Upper lobe of left lung (tissue), 4 donors: ENCODE measurements at regions not wholly inside any gene's neighbourhood (a gene's known extent, or its start where the extent isn't known, plus 50 kb on each side); places are given as distances from the start of the nearest gene placed in this dataset.

ENCODE experiments used
- CTCF ChIP-seq, 6 experiments: fragments of 450-650 bp in 4 of 6; fragments of 200-600 bp in 2 of 6; sonication (generic) in 2 of 6; IDR thresholded peaks; one replicate each; pipeline ENCODE4 v1.5.1; 2016 to 2019; ENCODE audit warnings: antibody characterized with exemption in 6 of 6
- POLR2A ChIP-seq, 4 donors: fragments of 450-650 bp; IDR thresholded peaks; one replicate each; pipeline ENCODE4 v1.5.1; 2016 to 2017; ENCODE audit warnings: antibody characterized with exemption in 4 of 4, mild to moderate bottlenecking in 2 of 4

DNA sequence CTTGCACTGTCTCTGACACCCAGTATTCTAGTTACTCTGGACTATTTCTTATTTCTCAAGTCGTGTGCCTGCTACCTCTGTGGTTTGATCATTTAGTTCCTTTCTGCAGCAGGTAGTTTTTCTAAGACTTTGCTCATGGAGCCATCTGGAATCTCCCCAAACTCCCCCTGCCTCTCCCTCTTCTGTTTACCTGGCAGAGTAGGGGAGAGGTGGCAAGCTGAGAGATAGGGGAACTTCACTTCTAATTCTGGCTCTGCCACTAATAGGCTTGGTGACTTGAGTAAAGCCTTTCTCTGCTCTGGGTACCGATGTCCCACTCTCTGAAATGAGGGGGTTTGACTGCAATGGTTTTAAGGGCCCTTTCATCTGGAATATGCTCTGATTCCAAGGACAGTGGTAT, 141.3 kb downstream of the CPEB2 start:
- TF ChIP-seq CTCF (IDR thresholded peaks at IDR 0.05) (no peak), POLR2A (IDR thresholded peaks at IDR 0.05) (no peak)
